HepG2 (cell line): ENCODE measurements at regions not wholly inside any gene's neighbourhood (a gene's known extent, or its start where the extent isn't known, plus 50 kb on each side); places are given as distances from the start of the nearest gene placed in this dataset.

ENCODE experiments used
- ATAC-seq: fragments of 200-7000 bp; cut with Tn5 transposase; 3 replicates; pipeline ENCODE4 v1.9.1; 2020; ENCODE audit warnings: mild to moderate bottlenecking, moderate library complexity
- BruUV-seq: library from RNA; stranded (reverse); fragments of 400-500 nt; replicated peaks from 2 replicates; lab custom pipeline; 2021; lab: Mats Ljungman, UMichigan
- CTCF ChIA-PET: fragments of 300-600 bp; formaldehyde crosslinking; extraction: SDS; loops from one replicate; lab custom pipeline; 2021; ENCODE audit warnings: low total read pairs, inconsistent platforms, low intra/inter-chr PET ratio; lab: Yijun Ruan, JAX
- POLR2A ChIA-PET: fragments of 350-600 bp; sonication (Branson Sonifier 250); formaldehyde crosslinking; loops from one replicate; lab custom pipeline; 2020; ENCODE audit warnings: antibody characterized with exemption, inconsistent platforms; lab: Yijun Ruan, JAX
- DNase-seq: peaks from one replicate; pipeline ENCODE4 v3.0.0-alpha.2; 2015; ENCODE audit warnings: low spot score
- FAIRE-seq: peaks from 3 replicates; lab custom pipeline; 2011; peaks lifted over from hg19 to GRCh38; lab: Jason Lieb, UNC
- H2AFZ ChIP-seq: one replicate; pipeline ENCODE4 v1.6.1; 2011; ENCODE audit warnings: low read length, inconsistent platforms
- H3K27ac ChIP-seq: fragments of 300-600 bp; 3 replicates; pipeline ENCODE4 v1.8.0; 2011; ENCODE audit warnings: mixed run types, mild to moderate bottlenecking, mixed read lengths, low read length, inconsistent platforms; ENCODE audit not compliant: insufficient read depth; ENCODE audit errors: extremely low read length
- H3K27me3 ChIP-seq, 2 experiments: fragments of 200-600 bp in 1 of 2; 2 replicates in 1 of 2; 3 replicates in 1 of 2; pipeline versions ENCODE4 v1.6.0 to v1.8.0; 2011; ENCODE audit warnings: low read length in 2 of 2, mild to moderate bottlenecking in 2 of 2, moderate library complexity in 2 of 2, inconsistent platforms in 1 of 2; ENCODE audit not compliant: insufficient read depth in 2 of 2, control insufficient read depth in 1 of 2
- H3K36me3 ChIP-seq, 2 experiments: fragments of 200-600 bp in 1 of 2; replicated peaks in 1 of 2; 2 replicates in 1 of 2; 3 replicates in 1 of 2; pipeline versions ENCODE4 v1.5.1 to v1.8.0; 2011; ENCODE audit warnings: low read length in 2 of 2, inconsistent platforms in 1 of 2; ENCODE audit not compliant: insufficient read depth in 2 of 2, control insufficient read depth in 1 of 2
- H3K4me1 ChIP-seq: 2 replicates; pipeline ENCODE4 v1.5.1; 2012; ENCODE audit warnings: low read length, inconsistent platforms; ENCODE audit not compliant: insufficient read depth
- H3K4me2 ChIP-seq: 2 replicates; pipeline ENCODE4 v1.6.0; 2011; ENCODE audit warnings: low read depth, low read length, inconsistent platforms
- H3K4me3 ChIP-seq, 3 experiments: fragments of 200-600 bp in 1 of 3; sonication (generic), shearing (Covaris generic) in 1 of 3; replicated peaks in 1 of 3; 2 replicates each; pipeline ENCODE4 v1.5.1; 2011 to 2016; ENCODE audit warnings: low read length in 3 of 3, inconsistent platforms in 2 of 3, low read depth in 2 of 3, mild to moderate bottlenecking in 2 of 3, control low read depth in 1 of 3, mixed read lengths in 1 of 3; ENCODE audit not compliant: insufficient read depth in 1 of 3
- H3K79me2 ChIP-seq: one replicate; pipeline ENCODE4 v1.6.1; 2011; ENCODE audit warnings: low read length, inconsistent platforms; ENCODE audit not compliant: insufficient read depth
- H3K9ac ChIP-seq: 2 replicates; pipeline ENCODE4 v1.6.0; 2011; ENCODE audit warnings: mild to moderate bottlenecking, low read depth, low read length, inconsistent platforms; ENCODE audit not compliant: insufficient read depth
- H3K9me3 ChIP-seq: 2 replicates; pipeline ENCODE4 v1.5.1; 2012; ENCODE audit warnings: mild to moderate bottlenecking, low read length
- H4K20me1 ChIP-seq: 2 replicates; pipeline ENCODE4 v1.6.0; 2011; ENCODE audit warnings: inconsistent platforms, mild to moderate bottlenecking, low read length, moderate library complexity; ENCODE audit not compliant: insufficient read depth
- ARNT ChIP-seq: fragments of 450-650 bp; IDR thresholded peaks from 2 replicates; pipeline ENCODE4 v1.6.1; 2017
- SMARCC2 ChIP-seq: fragments of 450-650 bp; IDR thresholded peaks from 2 replicates; pipeline ENCODE4 v1.6.1; 2017; ENCODE audit warnings: antibody characterized with exemption, mild to moderate bottlenecking
- TEAD2 ChIP-seq: sonication (generic); formaldehyde crosslinking; IDR thresholded peaks from 2 replicates; pipeline ENCODE4 v1.9.0; 2021; ENCODE audit warnings: missing genetic modification reagents
- ZNF101 ChIP-seq: sonication (generic); formaldehyde crosslinking; IDR thresholded peaks from 2 replicates; pipeline ENCODE4 v1.4.0; 2020; ENCODE audit warnings: mild to moderate bottlenecking, low read depth, missing genetic modification reagents, borderline replicate concordance
- ZNF431 ChIP-seq: sonication (generic); formaldehyde crosslinking; IDR thresholded peaks from 2 replicates; pipeline ENCODE4 v1.9.0; 2022; ENCODE audit warnings: missing genetic modification reagents, low read depth, mild to moderate bottlenecking, borderline replicate concordance
- ZNF670 ChIP-seq: sonication (generic); formaldehyde crosslinking; IDR thresholded peaks from 2 replicates; pipeline ENCODE4 v1.8.0; 2022; ENCODE audit warnings: mild to moderate bottlenecking, missing genetic modification reagents, borderline replicate concordance
- WGBS: methylation state at CpG from one replicate; pipeline ENCODE4 v1.1.6; 2017; ENCODE audit warnings: low lambda C conversion rate; 5-methylcytosine and 5-hydroxymethylcytosine counted together
- in situ Hi-C: cut with HindIII; loops from 2 replicates; pipeline ENCODE4 v1.10.0; 2017; ENCODE audit warnings: low pct_unique_long_range_greater_than_20kb; ENCODE audit not compliant: extremely low pct_ligation_motif_present
- intact Hi-C: fragments of 100-400 bp; cut with micrococcal nuclease; formaldehyde crosslinking; loops from one replicate; pipeline ENCODE4 v1.10.0; 2022; ENCODE audit not compliant: unreplicated experiment
- TF ChIP-seq, protein P1 (sequence below): sonication (generic); formaldehyde crosslinking; IDR thresholded peaks from 2 replicates; pipeline ENCODE4 v1.4.0; 2020; ENCODE audit warnings: mild to moderate bottlenecking, missing genetic modification reagents
- TF ChIP-seq, protein P2 (sequence below): sonication (generic); formaldehyde crosslinking; conservative IDR thresholded peaks from 2 replicates; pipeline ENCODE4 v1.8.0; 2022; ENCODE audit warnings: low read depth, missing genetic modification reagents
- TF ChIP-seq, protein P3 (sequence below): sonication (generic); formaldehyde crosslinking; IDR thresholded peaks from 2 replicates; pipeline ENCODE4 v1.5.1; 2020; ENCODE audit warnings: missing genetic modification reagents, mild to moderate bottlenecking, borderline replicate concordance
- TF ChIP-seq, protein P4 (sequence below): sonication (generic); formaldehyde crosslinking; IDR thresholded peaks from 2 replicates; pipeline ENCODE4 v1.9.0; 2022; ENCODE audit warnings: missing genetic modification reagents, mild to moderate bottlenecking, borderline replicate concordance

DNA sequence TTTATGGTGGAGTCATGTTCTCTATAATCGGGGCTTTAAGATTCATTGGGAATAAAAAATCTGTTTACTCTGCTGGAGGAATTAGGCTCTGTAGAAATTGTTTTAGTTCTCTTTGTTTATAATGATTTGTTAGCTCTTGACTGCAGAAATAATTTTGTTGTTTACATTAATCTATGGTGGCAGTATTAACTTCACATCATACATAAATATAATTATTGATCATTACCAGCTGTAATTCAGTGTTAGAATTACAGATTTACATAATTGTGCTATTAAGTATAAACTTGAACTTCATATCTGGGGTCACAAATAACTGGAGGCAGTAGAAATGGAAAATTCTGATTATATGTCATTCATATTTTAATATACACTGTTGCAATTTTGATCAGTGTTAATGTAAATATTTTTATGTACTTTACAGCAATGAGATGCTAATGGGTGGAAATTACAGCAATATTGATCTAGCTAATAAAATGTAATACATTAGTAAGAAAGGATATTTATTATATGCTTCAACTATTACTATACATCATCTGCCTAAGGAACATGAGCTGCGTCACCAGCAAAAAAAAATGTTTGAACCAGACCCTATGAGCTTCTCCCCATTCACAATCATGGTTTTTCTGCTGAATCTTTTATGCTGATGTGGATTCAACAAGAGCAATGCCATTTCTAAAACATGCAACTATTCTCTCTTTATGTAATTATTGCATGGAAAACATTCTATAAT, 846.6 kb downstream of the NR2F1-AS1 start (continued):
- TF ChIP-seq, protein P1, sequence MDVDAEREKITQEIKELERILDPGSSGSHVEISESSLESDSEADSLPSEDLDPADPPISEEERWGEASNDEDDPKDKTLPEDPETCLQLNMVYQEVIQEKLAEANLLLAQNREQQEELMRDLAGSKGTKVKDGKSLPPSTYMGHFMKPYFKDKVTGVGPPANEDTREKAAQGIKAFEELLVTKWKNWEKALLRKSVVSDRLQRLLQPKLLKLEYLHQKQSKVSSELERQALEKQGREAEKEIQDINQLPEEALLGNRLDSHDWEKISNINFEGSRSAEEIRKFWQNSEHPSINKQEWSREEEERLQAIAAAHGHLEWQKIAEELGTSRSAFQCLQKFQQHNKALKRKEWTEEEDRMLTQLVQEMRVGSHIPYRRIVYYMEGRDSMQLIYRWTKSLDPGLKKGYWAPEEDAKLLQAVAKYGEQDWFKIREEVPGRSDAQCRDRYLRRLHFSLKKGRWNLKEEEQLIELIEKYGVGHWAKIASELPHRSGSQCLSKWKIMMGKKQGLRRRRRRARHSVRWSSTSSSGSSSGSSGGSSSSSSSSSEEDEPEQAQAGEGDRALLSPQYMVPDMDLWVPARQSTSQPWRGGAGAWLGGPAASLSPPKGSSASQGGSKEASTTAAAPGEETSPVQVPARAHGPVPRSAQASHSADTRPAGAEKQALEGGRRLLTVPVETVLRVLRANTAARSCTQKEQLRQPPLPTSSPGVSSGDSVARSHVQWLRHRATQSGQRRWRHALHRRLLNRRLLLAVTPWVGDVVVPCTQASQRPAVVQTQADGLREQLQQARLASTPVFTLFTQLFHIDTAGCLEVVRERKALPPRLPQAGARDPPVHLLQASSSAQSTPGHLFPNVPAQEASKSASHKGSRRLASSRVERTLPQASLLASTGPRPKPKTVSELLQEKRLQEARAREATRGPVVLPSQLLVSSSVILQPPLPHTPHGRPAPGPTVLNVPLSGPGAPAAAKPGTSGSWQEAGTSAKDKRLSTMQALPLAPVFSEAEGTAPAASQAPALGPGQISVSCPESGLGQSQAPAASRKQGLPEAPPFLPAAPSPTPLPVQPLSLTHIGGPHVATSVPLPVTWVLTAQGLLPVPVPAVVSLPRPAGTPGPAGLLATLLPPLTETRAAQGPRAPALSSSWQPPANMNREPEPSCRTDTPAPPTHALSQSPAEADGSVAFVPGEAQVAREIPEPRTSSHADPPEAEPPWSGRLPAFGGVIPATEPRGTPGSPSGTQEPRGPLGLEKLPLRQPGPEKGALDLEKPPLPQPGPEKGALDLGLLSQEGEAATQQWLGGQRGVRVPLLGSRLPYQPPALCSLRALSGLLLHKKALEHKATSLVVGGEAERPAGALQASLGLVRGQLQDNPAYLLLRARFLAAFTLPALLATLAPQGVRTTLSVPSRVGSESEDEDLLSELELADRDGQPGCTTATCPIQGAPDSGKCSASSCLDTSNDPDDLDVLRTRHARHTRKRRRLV (CRISPR knock-in tag): no peak

DNA sequence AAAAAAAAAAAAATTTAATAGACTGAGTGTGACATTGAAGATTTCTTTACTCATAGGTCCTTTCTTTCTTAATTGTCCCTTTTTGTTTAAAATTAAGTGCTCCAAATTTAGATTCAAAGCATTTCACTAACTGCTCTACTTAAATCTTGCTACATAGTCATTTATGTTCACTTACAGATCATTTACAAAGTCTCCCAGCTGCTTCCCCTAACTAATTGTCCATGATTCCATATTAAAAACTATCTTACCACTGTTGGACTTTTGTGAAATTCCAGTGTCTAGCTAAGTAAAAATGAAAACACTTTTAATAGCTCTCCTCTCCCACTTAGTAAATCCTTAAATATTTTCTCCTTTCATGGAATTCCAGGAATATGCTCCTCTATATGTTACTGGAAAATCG, 850.5 kb downstream of the NR2F1-AS1 start:
- in situ Hi-C loops: no loop called here
- CTCF ChIA-PET: no interaction called here
- Histone ChIP-seq H4K20me1 (no peaks in the 10 kb centered on the region), H3K27me3 (no peaks in the 10 kb centered on the region), H3K9me3 (no peaks in the 10 kb centered on the region), H3K4me2 (no peak overlapping the region), H3K9ac (no peak overlapping the region), H3K27ac (no peak overlapping the region), H3K4me3 (no peak overlapping the region), H3K36me3 (no peaks in the 10 kb centered on the region), H3K79me2 (no peaks in the 10 kb centered on the region), H2AFZ (no peak overlapping the region), H3K4me1 (no peaks in the 10 kb centered on the region)
- WGBS: 2% methylated on average over 1 of the region's 1 CpG
- intact Hi-C loops: no loop called here
- DNase-seq (no peak), FAIRE-seq (no peak), ATAC-seq (no peak)
- TF ChIP-seq, protein P2, sequence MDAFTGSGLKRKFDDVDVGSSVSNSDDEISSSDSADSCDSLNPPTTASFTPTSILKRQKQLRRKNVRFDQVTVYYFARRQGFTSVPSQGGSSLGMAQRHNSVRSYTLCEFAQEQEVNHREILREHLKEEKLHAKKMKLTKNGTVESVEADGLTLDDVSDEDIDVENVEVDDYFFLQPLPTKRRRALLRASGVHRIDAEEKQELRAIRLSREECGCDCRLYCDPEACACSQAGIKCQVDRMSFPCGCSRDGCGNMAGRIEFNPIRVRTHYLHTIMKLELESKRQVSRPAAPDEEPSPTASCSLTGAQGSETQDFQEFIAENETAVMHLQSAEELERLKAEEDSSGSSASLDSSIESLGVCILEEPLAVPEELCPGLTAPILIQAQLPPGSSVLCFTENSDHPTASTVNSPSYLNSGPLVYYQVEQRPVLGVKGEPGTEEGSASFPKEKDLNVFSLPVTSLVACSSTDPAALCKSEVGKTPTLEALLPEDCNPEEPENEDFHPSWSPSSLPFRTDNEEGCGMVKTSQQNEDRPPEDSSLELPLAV (CRISPR knock-in tag): no peak
- TF ChIP-seq, protein P3, sequence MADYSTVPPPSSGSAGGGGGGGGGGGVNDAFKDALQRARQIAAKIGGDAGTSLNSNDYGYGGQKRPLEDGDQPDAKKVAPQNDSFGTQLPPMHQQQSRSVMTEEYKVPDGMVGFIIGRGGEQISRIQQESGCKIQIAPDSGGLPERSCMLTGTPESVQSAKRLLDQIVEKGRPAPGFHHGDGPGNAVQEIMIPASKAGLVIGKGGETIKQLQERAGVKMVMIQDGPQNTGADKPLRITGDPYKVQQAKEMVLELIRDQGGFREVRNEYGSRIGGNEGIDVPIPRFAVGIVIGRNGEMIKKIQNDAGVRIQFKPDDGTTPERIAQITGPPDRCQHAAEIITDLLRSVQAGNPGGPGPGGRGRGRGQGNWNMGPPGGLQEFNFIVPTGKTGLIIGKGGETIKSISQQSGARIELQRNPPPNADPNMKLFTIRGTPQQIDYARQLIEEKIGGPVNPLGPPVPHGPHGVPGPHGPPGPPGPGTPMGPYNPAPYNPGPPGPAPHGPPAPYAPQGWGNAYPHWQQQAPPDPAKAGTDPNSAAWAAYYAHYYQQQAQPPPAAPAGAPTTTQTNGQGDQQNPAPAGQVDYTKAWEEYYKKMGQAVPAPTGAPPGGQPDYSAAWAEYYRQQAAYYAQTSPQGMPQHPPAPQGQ (CRISPR knock-in tag): no peak
- TF ChIP-seq ZNF670 (CRISPR knock-in tag) (no peak), ARNT (no peak), ZNF431 (CRISPR knock-in tag) (no peak), TEAD2 (CRISPR knock-in tag) (no peak), ZNF101 (no peak), SMARCC2 (no peak)
- TF ChIP-seq, protein P4, sequence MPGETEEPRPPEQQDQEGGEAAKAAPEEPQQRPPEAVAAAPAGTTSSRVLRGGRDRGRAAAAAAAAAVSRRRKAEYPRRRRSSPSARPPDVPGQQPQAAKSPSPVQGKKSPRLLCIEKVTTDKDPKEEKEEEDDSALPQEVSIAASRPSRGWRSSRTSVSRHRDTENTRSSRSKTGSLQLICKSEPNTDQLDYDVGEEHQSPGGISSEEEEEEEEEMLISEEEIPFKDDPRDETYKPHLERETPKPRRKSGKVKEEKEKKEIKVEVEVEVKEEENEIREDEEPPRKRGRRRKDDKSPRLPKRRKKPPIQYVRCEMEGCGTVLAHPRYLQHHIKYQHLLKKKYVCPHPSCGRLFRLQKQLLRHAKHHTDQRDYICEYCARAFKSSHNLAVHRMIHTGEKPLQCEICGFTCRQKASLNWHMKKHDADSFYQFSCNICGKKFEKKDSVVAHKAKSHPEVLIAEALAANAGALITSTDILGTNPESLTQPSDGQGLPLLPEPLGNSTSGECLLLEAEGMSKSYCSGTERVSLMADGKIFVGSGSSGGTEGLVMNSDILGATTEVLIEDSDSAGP (CRISPR knock-in tag): no peak
- POLR2A ChIA-PET: no interaction called here
- BruUV-seq: no TSS peak
